HG03378 (cell line): ENCODE measurements at regions not wholly inside any gene's neighbourhood (a gene's known extent, or its start where the extent isn't known, plus 50 kb on each side); places are given as distances from the start of the nearest gene placed in this dataset.
"Not testable (repeated sequence)": the region's sequence is repeated elsewhere in the genome, so short reads cannot be mapped to it uniquely, and the experiment has no call there.

ENCODE experiments used
- ATAC-seq: cut with Tn5 transposase; IDR thresholded peaks from one replicate; pipeline ENCODE4 v1.9.1; 2021; ENCODE audit warnings: mild to moderate bottlenecking, moderate library complexity; ENCODE audit not compliant: unreplicated experiment

DNA sequence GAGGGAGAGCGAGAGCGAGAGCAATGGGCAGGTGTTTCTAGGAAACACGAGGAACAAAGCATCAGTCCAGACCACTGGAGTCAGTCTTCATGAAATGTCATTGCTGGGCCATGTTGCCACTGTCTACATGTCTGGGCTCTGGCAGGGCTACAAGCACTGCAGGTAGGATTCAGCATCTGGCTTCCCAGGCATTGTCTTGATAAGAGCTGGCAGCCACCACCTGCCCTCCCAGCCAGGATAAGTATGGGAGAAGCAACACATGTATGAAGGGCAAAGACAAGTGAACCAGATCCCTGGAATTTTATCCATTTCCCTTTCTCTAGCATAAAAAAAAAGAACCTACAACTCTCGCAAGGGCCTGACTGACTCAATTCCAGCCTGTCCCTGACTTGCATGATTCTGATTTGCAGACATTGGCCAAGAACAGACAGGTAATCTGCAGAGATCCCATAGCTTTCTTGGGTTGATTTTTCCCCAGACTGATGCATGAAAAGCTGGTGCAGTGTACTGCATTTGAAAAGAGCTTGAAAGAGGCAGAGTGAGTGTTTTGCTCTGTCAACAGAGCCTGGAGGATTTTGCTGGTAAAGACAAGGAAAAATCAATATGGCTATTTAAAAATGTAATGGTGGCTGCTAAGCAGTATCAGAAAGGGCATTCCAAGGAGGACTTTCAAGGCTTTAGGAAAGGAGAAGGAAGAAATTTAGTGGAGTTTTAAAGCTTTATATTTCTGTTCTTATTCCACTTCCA is 157.2 kb upstream of the MYRIP start:
- no peak for ATAC-seq

GRCh38 chr3:39655718-39656117 is 153.7 kb upstream of the MYRIP start:
- ATAC-seq = not testable (repeated sequence)

GRCh38 chr3:39657075-39657474 is 152.3 kb upstream of the MYRIP start:
- no peak for ATAC-seq

GRCh38 chr3:39657775-39658174 is 151.6 kb upstream of the MYRIP start:
- no peak for ATAC-seq

DNA sequence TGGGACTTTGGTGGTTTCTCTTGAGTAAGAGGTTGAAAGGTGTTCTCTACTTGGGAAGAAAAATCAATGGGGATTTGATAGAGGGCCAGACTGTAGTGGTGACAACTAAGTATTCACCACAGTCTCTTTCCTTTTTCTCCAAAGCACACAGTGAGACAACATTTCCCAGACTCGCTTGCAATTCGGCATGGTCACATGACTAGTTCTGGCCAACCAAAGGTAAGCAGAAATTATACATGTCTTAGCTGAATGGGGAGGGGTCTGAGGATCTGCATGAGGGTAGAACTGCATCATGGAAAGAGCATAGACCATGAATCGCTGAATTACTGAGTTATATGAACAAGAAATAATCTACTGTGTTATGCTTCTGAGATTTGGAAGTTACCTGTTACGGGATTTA is 144.5 kb upstream of the MYRIP start:
- ATAC-seq = no peak

- ATAC-seq = no peak
Measured at GRCh38 chr3:39665441-39665840, 144.0 kb upstream of the MYRIP start.

GRCh38 chr3:39668420-39668819 is 141.0 kb upstream of the MYRIP start:
- ATAC-seq = peak; percentile 56

GRCh38 chr3:39671116-39671515 is 138.3 kb upstream of the MYRIP start:
- no peak for ATAC-seq

- no peak for ATAC-seq
Measured at GRCh38 chr3:39671600-39671999, 137.8 kb upstream of the MYRIP start.

- no peak for ATAC-seq
Measured at GRCh38 chr3:39705351-39705900, 104.0 kb upstream of the MYRIP start.

- no peak for ATAC-seq
Measured at GRCh38 chr3:39707314-39707909, 102.0 kb upstream of the MYRIP start.

DNA sequence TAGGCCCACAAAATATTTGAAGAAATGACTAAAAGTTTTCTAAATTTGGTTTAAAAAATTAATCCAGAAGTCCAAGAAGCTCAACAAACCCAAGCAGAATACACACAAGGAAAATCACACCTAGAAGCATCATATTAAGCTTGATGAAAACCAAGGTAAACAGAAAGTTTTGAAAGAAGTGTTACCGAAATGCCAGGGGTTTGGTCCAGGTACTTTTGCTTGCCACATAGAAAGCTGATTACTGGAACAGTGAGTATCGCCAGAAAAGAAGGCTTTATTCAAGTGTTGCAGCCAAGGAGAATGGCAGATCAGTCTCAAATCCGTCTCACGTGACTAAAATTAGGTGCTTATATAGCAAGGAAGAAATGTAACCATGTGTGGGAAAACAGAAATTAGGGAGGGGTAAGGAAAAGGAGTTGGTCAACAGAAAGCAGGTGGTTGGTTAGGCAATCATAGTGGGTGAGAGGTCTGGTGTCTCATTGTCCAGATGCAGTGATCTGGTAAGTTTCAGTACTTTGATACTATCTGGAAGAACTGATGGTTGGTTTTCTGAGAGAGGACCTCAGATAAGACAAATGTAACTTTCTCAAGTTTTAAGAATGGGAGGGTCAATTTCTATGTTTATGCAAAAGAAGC is 96.9 kb upstream of the MYRIP start:
- no peak for ATAC-seq

- ATAC-seq = not testable (repeated sequence)
Measured at GRCh38 chr3:39713341-39713740, 96.1 kb upstream of the MYRIP start.

DNA sequence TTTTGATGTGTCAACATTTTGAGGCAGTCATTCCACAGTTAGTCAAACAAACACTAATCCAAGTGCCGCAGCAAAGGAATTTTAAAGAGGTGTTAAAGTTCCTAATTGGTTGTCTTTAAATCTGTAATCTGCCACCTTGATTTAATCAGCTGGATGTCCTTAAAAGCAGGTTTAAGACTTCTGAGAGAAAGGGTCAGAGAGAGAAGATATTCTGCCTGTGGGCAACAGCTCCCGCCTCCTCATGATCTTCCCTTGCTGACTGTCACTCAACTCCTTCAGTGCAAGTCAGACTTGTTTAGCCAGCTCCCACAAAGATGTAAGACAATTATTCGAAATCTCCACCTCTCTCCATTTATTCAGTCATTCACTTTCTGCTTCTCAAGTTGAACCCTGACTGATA is 92.6 kb upstream of the MYRIP start:
- ATAC-seq = no peak

DNA sequence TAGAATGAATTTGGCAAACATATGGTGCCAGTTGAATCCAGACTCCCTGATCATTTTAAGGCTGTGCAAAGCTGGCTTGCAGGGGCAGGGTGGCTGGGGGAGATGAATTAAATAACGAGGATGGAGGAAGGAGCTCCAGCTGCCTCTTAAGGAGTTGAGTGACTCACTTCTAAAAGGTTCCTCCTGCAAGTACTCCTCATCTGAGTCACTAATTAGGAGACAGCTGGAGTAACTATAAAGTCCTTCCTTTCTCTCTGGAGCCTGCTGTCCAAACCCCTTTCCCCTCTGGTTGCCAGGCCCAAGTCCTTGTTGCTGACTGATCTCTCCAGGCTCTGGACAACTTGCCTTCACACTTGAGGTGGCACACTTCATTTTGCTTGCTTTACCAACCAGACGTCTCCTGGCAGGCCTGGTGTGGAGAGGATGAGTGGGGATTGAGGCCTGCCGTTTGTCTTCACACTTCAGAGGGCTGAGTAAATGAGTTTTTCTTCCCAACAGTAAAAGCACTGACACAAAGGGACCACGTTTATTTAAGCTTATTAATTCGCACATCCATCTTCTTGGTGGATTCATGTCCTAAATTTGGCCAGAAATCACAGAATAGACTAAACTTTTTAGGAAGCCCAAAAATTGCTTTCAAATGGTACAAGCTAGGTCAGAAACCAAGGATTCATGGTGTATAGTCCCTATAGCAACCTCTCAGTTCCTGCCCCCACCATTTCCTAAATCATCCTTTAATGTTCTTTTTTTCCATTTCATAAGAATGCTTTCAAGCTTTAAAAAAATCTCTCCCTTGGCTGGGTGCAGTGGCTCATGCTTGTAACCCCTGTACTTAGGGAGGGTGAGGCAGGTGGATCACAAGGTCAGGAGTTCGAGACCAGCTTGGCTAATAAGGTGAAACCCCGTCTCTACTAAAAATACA is 90.5 kb upstream of the MYRIP start:
- no peak for ATAC-seq

DNA sequence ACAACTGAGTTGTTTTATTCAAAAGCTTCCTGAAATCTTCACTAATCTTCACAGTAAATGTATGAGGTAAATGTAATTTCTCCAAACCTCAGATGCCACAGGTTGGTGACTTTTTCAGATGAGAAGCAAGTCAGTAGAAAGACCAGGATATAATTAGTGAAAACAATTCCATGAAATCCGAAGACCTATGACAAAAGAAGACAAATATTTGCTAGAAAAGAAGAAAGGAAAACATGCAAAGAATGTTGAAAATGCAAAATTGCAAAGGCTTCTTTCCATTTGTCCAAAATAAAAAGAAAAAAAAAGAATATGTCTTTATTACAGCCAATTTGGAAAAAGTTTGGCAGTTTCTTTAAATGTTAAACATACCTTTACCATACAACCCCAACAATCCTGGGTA is 88.3 kb upstream of the MYRIP start:
- no peak for ATAC-seq

DNA sequence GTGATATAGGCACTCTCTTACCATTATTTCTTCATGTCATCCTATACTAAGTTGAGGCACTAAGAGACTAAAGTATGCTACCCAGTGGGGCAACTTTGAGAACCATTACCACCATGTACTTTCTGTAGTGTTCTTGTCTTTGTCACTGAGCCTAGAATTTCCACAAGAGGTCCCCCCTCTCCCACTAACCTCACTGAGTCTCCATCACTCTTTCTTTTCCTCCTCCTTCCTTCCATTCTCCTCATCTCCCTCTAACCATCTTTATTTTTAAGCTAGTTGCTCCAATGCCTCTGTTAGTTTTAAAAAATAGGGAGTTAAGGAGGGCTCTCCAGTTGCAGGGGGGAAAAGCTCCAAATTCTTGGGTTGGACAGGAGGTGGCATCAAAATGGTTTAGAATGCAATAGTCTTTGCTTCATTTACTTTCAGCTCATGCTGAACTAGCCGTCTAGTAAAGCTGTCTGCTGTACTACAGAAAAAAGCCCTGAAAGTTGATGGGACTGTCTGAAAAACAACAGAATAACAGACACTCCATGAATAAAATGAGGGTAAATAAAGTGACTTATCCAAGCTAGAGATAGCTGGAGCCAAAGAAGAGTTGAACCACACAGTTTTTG is 85.1 kb upstream of the MYRIP start:
- no peak for ATAC-seq

- no peak for ATAC-seq
Measured at GRCh38 chr3:39725321-39725720, 84.1 kb upstream of the MYRIP start.

GRCh38 chr3:39727415-39727814 is 82.0 kb upstream of the MYRIP start:
- no peak for ATAC-seq

GRCh38 chr3:39733804-39734203 is 75.6 kb upstream of the MYRIP start:
- no peak for ATAC-seq
